Colonic mucosa (tissue), 4 donors: ENCODE measurements at regions not wholly inside any gene's neighbourhood (a gene's known extent, or its start where the extent isn't known, plus 50 kb on each side); places are given as distances from the start of the nearest gene placed in this dataset.

Experiments
- DNase-seq: peaks from one replicate; pipeline ENCODE4 v3.0.0-alpha.2; 2020
- H3K27ac ChIP-seq: fragments of 200-600 bp; one replicate; pipeline ENCODE4 v1.8.0; 2021
- H3K27me3 ChIP-seq: fragments of 200-600 bp; one replicate; pipeline ENCODE4 v1.8.0; 2021
- H3K36me3 ChIP-seq: fragments of 200-600 bp; one replicate; pipeline ENCODE4 v1.8.0; 2021
- H3K4me1 ChIP-seq: fragments of 200-600 bp; one replicate; pipeline ENCODE4 v1.8.0; 2021; ENCODE audit warnings: mild to moderate bottlenecking
- H3K4me3 ChIP-seq: fragments of 200-600 bp; one replicate; pipeline ENCODE4 v1.8.0; 2021
- H3K9ac ChIP-seq, 2 donors: one replicate each; pipeline ENCODE4 v1.7.0; 2013; ENCODE audit warnings: control low read depth in 2 of 2, low read depth in 2 of 2, low read length in 2 of 2
- H3K9me3 ChIP-seq: fragments of 200-600 bp; one replicate; pipeline ENCODE4 v1.8.0; 2021
- intact Hi-C: fragments of 100-400 bp; cut with DNase I; formaldehyde crosslinking; loops from one replicate; pipeline ENCODE4 v1.14.1; 2022
- TF ChIP-seq, protein P1 (sequence below): fragments of 200-600 bp; IDR thresholded peaks from one replicate; pipeline ENCODE4 v1.8.0; 2022; ENCODE audit warnings: antibody characterized with exemption, mild to moderate bottlenecking
- donor health status: healthy.
- donor health status: DM: no; HTN: no; CAD: no.
- donor health status: DM: no; HTN: no; CAD: no.

DNA sequence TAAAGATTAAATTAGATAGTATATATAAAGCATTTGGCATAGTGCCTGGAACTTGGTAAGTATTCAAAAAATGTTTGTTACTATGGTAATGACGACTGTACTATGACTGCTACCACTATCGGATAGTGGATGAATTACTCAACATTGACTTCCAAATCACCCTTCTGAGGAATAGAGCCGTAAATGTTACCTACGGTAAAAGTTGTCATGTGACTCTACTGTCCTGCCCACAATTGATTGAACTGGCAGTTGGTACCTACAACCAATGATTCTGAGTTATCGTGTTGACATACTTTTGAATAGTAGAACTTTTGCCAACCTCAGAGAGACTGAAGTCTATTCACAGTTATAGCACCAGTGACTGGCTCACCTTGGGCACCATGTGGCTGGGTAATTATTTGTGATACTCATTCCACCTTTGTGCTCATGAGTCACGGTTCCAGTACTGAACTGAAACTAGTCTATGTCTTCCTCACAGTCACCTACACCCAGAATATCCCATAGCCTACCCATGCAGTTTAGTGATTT lies 185.5 kb upstream of the PITX2 start:
- Histone ChIP-seq H3K27me3 (no peaks in the 10 kb centered on the region), H3K36me3 (no peaks in the 10 kb centered on the region), H3K27ac (no peak overlapping the region), H3K4me3 (no peak overlapping the region), H3K9ac (no peak overlapping the region), H3K9me3 (no peaks in the 10 kb centered on the region), H3K4me1 (no peaks in the 10 kb centered on the region)
- TF ChIP-seq, protein P1, sequence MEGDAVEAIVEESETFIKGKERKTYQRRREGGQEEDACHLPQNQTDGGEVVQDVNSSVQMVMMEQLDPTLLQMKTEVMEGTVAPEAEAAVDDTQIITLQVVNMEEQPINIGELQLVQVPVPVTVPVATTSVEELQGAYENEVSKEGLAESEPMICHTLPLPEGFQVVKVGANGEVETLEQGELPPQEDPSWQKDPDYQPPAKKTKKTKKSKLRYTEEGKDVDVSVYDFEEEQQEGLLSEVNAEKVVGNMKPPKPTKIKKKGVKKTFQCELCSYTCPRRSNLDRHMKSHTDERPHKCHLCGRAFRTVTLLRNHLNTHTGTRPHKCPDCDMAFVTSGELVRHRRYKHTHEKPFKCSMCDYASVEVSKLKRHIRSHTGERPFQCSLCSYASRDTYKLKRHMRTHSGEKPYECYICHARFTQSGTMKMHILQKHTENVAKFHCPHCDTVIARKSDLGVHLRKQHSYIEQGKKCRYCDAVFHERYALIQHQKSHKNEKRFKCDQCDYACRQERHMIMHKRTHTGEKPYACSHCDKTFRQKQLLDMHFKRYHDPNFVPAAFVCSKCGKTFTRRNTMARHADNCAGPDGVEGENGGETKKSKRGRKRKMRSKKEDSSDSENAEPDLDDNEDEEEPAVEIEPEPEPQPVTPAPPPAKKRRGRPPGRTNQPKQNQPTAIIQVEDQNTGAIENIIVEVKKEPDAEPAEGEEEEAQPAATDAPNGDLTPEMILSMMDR, result no peak
- no peak for DNase-seq
- intact Hi-C loops, result no loop called here

DNA sequence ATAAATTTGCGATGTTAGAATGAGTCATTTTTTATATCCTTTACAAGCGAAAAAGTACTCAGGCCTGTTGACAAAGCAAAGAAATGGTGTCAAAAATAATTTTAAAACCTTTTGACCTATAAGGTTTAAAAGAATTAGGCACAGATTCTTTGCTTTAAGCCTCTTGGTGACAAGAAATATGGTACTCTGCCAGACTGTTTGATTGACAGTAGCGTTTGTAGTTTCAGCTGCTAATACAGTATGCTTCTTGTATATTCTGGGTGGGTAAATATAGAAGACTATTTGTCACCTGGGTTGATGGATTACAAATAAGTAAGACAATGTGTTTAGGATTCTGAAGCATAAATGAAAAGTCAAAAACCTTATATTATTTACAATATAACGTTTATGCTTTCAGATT lies 193.1 kb upstream of the PITX2 start:
- DNase-seq, result no peak
- intact Hi-C loops, result no loop called here
- Histone ChIP-seq H3K9me3 (no peaks in the 10 kb centered on the region), H3K27me3 (no peaks in the 10 kb centered on the region), H3K4me1 (no peaks in the 10 kb centered on the region), H3K27ac (no peak overlapping the region), H3K9ac (no peak overlapping the region), H3K4me3 (no peak overlapping the region), H3K36me3 (no peaks in the 10 kb centered on the region)
- TF ChIP-seq, protein P1, result no peak

DNA sequence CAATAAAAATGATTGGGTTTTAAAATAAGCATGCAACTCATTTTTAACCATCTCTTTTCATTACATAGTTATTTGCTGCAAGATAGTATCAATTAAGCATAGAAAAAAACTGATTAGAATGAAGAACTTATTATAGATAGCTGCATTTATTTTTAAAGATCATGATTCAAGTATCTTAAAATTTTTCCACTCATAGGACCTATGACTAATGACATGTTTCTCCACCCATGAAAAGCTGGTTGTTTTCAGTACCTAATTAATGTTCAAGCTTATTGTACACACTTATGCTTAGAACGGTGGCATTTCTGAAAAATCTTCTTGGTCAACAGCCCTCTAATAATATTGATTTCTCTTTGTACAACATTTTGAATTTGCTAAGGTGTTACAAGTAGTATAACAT lies 193.5 kb upstream of the PITX2 start:
- intact Hi-C loops, result no loop called here
- Histone ChIP-seq H3K36me3 (no peaks in the 10 kb centered on the region), H3K4me3 (no peak overlapping the region)

DNA sequence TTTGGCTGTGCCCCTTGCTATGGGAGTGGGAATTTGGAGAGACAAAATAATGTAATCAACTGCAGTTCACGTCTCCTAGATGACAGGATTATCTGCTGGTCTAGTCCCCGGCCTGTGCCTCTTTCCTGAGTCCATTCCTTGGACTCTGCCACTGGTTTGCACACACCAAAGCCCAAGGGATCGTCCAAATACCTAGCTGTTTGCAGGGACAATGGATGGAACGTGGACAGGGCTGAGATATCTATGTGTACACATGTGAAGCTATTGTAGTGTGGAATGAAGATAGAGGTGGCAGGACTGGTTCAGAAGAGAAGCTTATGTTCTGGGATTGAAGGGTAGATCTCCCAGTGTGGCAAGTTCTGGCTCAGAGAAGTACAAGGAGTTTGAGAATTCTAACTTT lies 198.3 kb upstream of the PITX2 start:
- no peaks in the 10 kb centered on the region for H3K9me3 ChIP-seq
- intact Hi-C loops, result no loop called here
- DNase-seq, result no peak
- H3K4me3 ChIP-seq, result no peak overlapping the region
- H3K9ac ChIP-seq, result no peak overlapping the region
- no peaks in the 10 kb centered on the region for H3K36me3 ChIP-seq
- H3K27me3 ChIP-seq, result no peaks in the 10 kb centered on the region
- no peaks in the 10 kb centered on the region for H3K4me1 ChIP-seq
- TF ChIP-seq, protein P1, result no peak
- H3K27ac ChIP-seq, result no peak overlapping the region

More for the DNA sequence above, 193.5 kb upstream of the PITX2 start:
- H3K9me3 ChIP-seq, result no peaks in the 10 kb centered on the region
- H3K27ac ChIP-seq, result no peak overlapping the region
- TF ChIP-seq, protein P1, result no peak
- no peak overlapping the region for H3K9ac ChIP-seq
- H3K27me3 ChIP-seq, result no peaks in the 10 kb centered on the region
- H3K4me1 ChIP-seq, result no peaks in the 10 kb centered on the region
- DNase-seq, result no peak

DNA sequence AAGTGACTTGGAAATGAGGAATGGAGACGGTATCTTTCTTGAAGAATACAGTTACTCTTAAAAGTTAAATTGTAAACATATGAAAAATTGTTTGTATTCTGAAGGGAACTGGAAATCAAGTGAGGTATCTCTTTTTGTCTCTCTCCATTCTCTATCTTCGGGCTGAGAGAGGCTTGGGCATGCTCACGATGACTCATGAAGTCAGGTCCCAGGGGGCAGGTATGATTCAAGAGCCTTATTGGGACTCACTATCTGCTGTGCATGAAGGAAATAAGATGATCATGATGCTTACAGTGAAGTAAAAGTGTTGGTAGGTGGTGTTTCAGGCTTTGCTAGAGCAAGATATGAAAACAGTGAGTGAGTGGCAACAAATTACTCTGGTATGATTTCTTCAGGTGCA lies 200.4 kb upstream of the PITX2 start:
- Histone ChIP-seq H3K27me3 (no peaks in the 10 kb centered on the region), H3K4me3 (no peak overlapping the region), H3K9me3 (no peaks in the 10 kb centered on the region), H3K4me1 (no peaks in the 10 kb centered on the region), H3K27ac (no peak overlapping the region), H3K9ac (no peak overlapping the region), H3K36me3 (no peaks in the 10 kb centered on the region)
- TF ChIP-seq, protein P1, result no peak
- DNase-seq, result no peak
- intact Hi-C loops, result no loop called here
